GM20000 (cell line): ENCODE measurements at regions not wholly inside any gene's neighbourhood (a gene's known extent, or its start where the extent isn't known, plus 50 kb on each side); places are given as distances from the start of the nearest gene placed in this dataset.

Experiments used
- DNase-seq: peaks from one replicate; pipeline ENCODE4 v3.0.0; 2012; ENCODE audit warnings: low spot score
- CTCF ChIP-seq: IDR thresholded peaks from 2 replicates; pipeline ENCODE4 v1.5.1; 2012; ENCODE audit warnings: mild to moderate bottlenecking, control low read depth; ENCODE audit errors: extremely low read depth, missing control alignments

- DNase-seq = no peak
- TF ChIP-seq CTCF = no peak
Observed at GRCh38 chr6:21321531-21321930, 272.0 kb upstream of the SOX4 start.

- DNase-seq = no peak
Observed at GRCh38 chr6:21323577-21323976, 270.0 kb upstream of the SOX4 start.

GRCh38 chr6:21325201-21325856, 268.2 kb upstream of the SOX4 start:
- DNase-seq = no peak
- no peak for TF ChIP-seq CTCF

More at GRCh38 chr6:21323577-21323976, 270.0 kb upstream of the SOX4 start:
- no peak for TF ChIP-seq CTCF

GRCh38 chr6:21327326-21328112, 266.0 kb upstream of the SOX4 start:
- no peak for TF ChIP-seq CTCF
- DNase-seq = no peak

- DNase-seq = no peak
- no peak for TF ChIP-seq CTCF
Observed at GRCh38 chr6:21331235-21331634, 262.3 kb upstream of the SOX4 start.

- no peak for DNase-seq
- no peak for TF ChIP-seq CTCF
Observed at GRCh38 chr6:21332077-21332476, 261.5 kb upstream of the SOX4 start.

- no peak for DNase-seq
- TF ChIP-seq CTCF = no peak
Observed at GRCh38 chr6:21332660-21333059, 260.9 kb upstream of the SOX4 start.
